Spleen (tissue), 11 donors: ENCODE measurements at regions not wholly inside any gene's neighbourhood (a gene's known extent, or its start where the extent isn't known, plus 50 kb on each side); places are given as distances from the start of the nearest gene placed in this dataset.
"Not testable (repeated sequence)": the region's sequence is repeated elsewhere in the genome, so short reads cannot be mapped to it uniquely, and the experiment has no call there.

Experiments used
- DNase-seq: peaks from one replicate; pipeline ENCODE4 v3.0.0-alpha.2; 2020
- H3K27ac ChIP-seq, 8 donors: fragments of 200-600 bp; sonication (generic) in 7 of 8; 1 replicate in 4 of 8; 2 replicates in 4 of 8; pipeline versions ENCODE4 v1.5.0 to v1.8.0; 2016 to 2021; ENCODE audit warnings: inconsistent platforms in 4 of 8, mild to moderate bottlenecking in 4 of 8, moderate library complexity in 1 of 8
- H3K27me3 ChIP-seq, 7 donors: fragments of 200-600 bp; sonication (generic) in 6 of 7; replicated peaks in 1 of 7; 1 replicate in 4 of 7; 2 replicates in 3 of 7; pipeline versions ENCODE4 v1.5.0 to v1.8.0; 2016 to 2021; ENCODE audit warnings: inconsistent platforms in 3 of 7, mild to moderate bottlenecking in 1 of 7
- H3K36me3 ChIP-seq, 6 donors: fragments of 200-600 bp; sonication (generic) in 5 of 6; 1 replicate in 4 of 6; 2 replicates in 2 of 6; pipeline versions ENCODE4 v1.5.0 to v1.8.0; 2016 to 2021; ENCODE audit warnings: inconsistent platforms in 2 of 6
- H3K4me1 ChIP-seq, 6 donors: fragments of 200-600 bp; sonication (generic) in 5 of 6; 1 replicate in 3 of 6; 2 replicates in 3 of 6; pipeline versions ENCODE4 v1.5.0 to v1.8.0; 2016 to 2021; ENCODE audit warnings: inconsistent platforms in 3 of 6
- H3K4me3 ChIP-seq, 8 donors: fragments of 200-600 bp; sonication (generic) in 7 of 8; 1 replicate in 4 of 8; 2 replicates in 4 of 8; pipeline versions ENCODE4 v1.5.0 to v1.8.0; 2016 to 2021; ENCODE audit warnings: inconsistent platforms in 4 of 8, mild to moderate bottlenecking in 4 of 8, moderate library complexity in 2 of 8
- H3K9me3 ChIP-seq, 8 donors: fragments of 200-600 bp; sonication (generic) in 7 of 8; 1 replicate in 4 of 8; 2 replicates in 4 of 8; pipeline versions ENCODE4 v1.5.0 to v1.8.0; 2016 to 2021; ENCODE audit warnings: inconsistent platforms in 4 of 8
- CTCF ChIP-seq, 11 experiments: fragments of 200-600 bp in 7 of 11; fragments of 450-650 bp in 4 of 11; sonication (generic) in 4 of 11; IDR thresholded peaks in 8 of 11; conservative IDR thresholded peaks in 3 of 11; 1 replicate in 7 of 11; 2 replicates in 4 of 11; pipeline versions ENCODE4 v1.4.0 to v1.8.0; 2016 to 2021; ENCODE audit warnings: antibody characterized with exemption in 11 of 11, inconsistent platforms in 4 of 11, mild to moderate bottlenecking in 1 of 11
- POLR2A ChIP-seq, 3 donors: fragments of 450-650 bp; IDR thresholded peaks; one replicate each; pipeline ENCODE4 v1.5.1; 2017; ENCODE audit warnings: antibody characterized with exemption in 3 of 3, mild to moderate bottlenecking in 1 of 3
- POLR2AphosphoS5 ChIP-seq, 3 donors: sonication (generic); formaldehyde crosslinking; IDR thresholded peaks; one replicate each; pipeline ENCODE4 v1.5.1; 2017; ENCODE audit warnings: antibody characterized with exemption in 3 of 3
- WGBS, 5 donors: extraction: QIAGEN DNeasy Blood & Tissue Kit in 3 of 5; methylation state at CpG; one replicate each; pipeline versions ENCODE4 v1.1.5 to v1.1.7; 2013 to 2018; 5-methylcytosine and 5-hydroxymethylcytosine counted together
- intact Hi-C: fragments of 100-400 bp; cut with DNase I; formaldehyde crosslinking; loops from one replicate; pipeline ENCODE4 v1.15.0; 2023; ENCODE audit warnings: low total_unique reads
- donor health status: healthy with polysubstance abuse.
- donor health status: DM: no; HTN: no; CAD: no; lungs with moderate emphysema.
- donor health status: DM: no; HTN: no; CAD: no.
- donor health status: Bipolar disorder and iron deficiency.
- donor health status: healthy.
- donor health status: DM: no; HTN: no; CAD: no.
- donor health status: DM: yes; HTN: yes; CAD: no.

DNA sequence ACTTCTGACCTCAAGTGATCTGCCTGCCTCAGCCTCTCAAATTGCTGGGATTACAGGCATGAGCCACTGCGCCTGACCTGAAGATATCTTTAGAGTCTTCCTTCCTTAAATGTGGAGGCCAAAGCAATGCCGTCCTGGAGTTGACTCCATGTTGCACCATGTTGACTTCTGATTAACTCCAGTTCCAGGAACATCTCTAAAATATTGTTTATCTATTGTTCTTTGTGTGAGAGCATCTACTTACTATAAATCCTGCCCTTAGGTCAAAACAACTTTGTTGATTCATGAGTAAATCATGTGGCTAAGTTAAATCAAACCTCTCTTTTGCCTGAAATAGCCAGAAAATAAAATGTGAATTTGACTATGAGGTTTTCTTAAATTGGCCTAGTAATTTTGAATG lies 56.6 kb upstream of the CAPRIN1 start:
- WGBS, 5 donors: 75 to 94% (median 83%) methylated on average over 2 of the region's 2 CpGs
- Histone ChIP-seq H3K27me3 (peaks cover 0 to 25% (median 0%) of the 10 kb centered on the region in 7 donors), H3K4me1 (peaks cover 4 to 12% (median 8%) of the 10 kb centered on the region in 6 donors), H3K27ac (no peak overlapping the region), H3K4me3 (no peak overlapping the region), H3K9me3 (no peaks in the 10 kb centered on the region), H3K36me3 (no peaks in the 10 kb centered on the region)
- no peak for TF ChIP-seq POLR2A (IDR thresholded peaks at IDR 0.05)
- DNase-seq: no peak
- intact Hi-C loops: loop anchor here (5.0 kb wide), 1 partner anchor 367 kb away; no protein-coding TSS in a partner anchor

GRCh38 chr11:33991136-33991535 lies 60.4 kb upstream of the CAPRIN1 start:
- H3K27ac ChIP-seq, intact Hi-C loops, H3K4me1 ChIP-seq, H3K9me3 ChIP-seq, DNase-seq, H3K36me3 ChIP-seq, H3K4me3 ChIP-seq, H3K27me3 ChIP-seq: not testable (repeated sequence)
- 50 to 68% (median 56%) methylated on average over 13 of the region's 13 CpGs for WGBS, 5 donors

DNA sequence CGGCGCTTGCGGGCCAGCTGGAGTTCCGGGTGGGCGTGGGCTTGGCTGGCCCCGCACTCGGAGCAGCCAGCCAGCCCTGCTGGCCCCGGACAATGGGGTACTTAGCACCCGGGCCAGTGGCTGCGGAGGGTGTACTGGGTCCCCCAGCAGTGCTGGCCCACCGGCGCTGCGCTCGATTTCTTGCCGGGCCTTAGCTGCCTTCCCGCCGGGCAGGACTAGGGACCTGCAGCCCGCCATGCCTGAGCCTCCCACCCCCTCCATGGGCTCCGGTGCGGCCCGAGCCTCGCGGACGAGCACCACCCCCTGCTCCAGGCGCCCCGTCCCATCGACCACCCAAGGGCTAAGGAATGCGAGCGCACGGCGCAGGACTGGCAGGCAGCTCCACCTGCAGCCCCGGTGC lies 61.4 kb upstream of the CAPRIN1 start:
- H3K9me3 ChIP-seq, H3K4me3 ChIP-seq, intact Hi-C loops, H3K27ac ChIP-seq, H3K27me3 ChIP-seq, H3K4me1 ChIP-seq, H3K36me3 ChIP-seq, DNase-seq: not testable (repeated sequence)
- 88 to 98% (median 93%) methylated on average over 21 to 32 of the region's 32 CpGs for WGBS, 5 donors

DNA sequence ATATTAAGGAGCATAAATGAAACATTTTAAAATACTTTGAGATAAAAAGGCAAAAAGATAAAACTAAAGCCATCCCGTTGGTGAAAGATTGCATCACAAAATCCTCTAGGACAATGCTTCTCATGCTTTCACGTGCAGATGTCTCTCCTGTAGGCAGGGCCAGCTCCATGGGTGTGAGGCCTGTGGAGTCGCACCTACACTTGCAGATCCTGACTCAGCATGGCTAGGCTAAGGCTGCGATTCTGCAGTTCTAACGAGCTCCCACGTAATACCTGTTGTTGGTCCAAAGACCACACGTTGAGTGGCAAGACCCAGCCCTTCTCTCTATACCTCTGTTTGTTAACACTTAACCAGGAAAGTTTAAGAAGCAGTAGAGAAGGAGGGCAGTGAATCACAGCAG lies 62.1 kb upstream of the CAPRIN1 start:
- intact Hi-C loops: no loop called here
- 83 to 87% (median 87%) methylated on average over 7 of the region's 7 CpGs for WGBS, 5 donors
- DNase-seq: no peak
- H3K4me1 ChIP-seq: peaks cover 0 to 5% (median 0%) of the 10 kb centered on the region in 6 donors
- no peak overlapping the region for H3K27ac ChIP-seq
- no peaks in the 10 kb centered on the region for H3K9me3 ChIP-seq
- no peaks in the 10 kb centered on the region for H3K36me3 ChIP-seq
- no peak overlapping the region for H3K4me3 ChIP-seq
- no peak for TF ChIP-seq CTCF (IDR thresholded peaks at IDR 0.05 in 8 of 11, conservative IDR thresholded peaks at IDR 0.05 in 3 of 11)
- H3K27me3 ChIP-seq: no peaks in the 10 kb centered on the region

DNA sequence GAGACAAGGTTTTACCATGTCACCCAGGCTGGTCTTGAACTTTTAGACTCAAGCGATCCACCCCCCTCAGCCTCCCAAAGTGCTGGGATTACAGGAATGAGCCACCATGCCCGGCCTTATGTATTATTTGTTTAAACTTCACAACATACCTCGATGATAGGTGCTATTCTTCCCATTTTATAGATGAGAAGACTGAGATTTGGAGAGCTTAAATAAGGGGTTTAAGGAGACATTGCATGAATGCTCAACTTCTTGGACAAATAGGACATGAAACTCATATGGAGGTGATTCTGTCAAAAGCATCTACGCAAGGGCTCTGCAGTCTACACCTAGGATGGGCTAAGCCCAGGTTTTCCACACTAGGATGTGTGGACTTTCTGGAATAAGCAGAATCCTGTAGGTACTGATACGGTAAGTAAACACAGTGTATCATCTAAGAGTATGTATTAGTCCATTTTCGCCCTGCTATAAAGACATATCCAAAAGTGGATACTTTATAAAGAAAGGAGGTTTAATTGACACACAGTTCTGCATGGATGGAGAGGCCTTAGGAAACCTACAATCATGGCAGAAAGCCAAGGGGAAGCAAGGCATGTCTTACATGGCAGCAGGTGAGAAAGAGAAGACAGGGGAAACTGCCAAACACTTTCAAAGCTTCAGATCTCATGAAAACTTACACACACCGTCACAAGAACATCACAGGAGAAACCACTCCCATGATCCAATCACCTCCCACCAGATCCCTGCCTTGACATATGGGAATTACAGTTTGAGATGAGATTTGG lies 62.8 kb upstream of the CAPRIN1 start:
- H3K4me3 ChIP-seq: no peak overlapping the region
- no peak for TF ChIP-seq POLR2A (IDR thresholded peaks at IDR 0.05)
- no peak for TF ChIP-seq POLR2AphosphoS5 (IDR thresholded peaks at IDR 0.05)
- TF ChIP-seq CTCF (IDR thresholded peaks at IDR 0.05 in 8 of 11, conservative IDR thresholded peaks at IDR 0.05 in 3 of 11): no peak
- WGBS, 5 donors: 74 to 86% (median 78%) methylated on average over 7 of the region's 7 CpGs
- H3K36me3 ChIP-seq: no peaks in the 10 kb centered on the region
- peaks cover 0 to 5% (median 0%) of the 10 kb centered on the region in 6 donors for H3K4me1 ChIP-seq
- DNase-seq: no peak
- intact Hi-C loops: no loop called here
- no peak overlapping the region for H3K27ac ChIP-seq
- no peaks in the 10 kb centered on the region for H3K9me3 ChIP-seq
- no peaks in the 10 kb centered on the region for H3K27me3 ChIP-seq
